Uterus (tissue), 3 donors: ENCODE measurements at regions not wholly inside any gene's neighbourhood (a gene's known extent, or its start where the extent isn't known, plus 50 kb on each side); places are given as distances from the start of the nearest gene placed in this dataset.

ENCODE experiments used
- DNase-seq, 2 donors: peaks; one replicate each; pipeline ENCODE4 v3.0.0-alpha.2; 2019 to 2020
- H3K27ac ChIP-seq, 2 donors: fragments of 200-600 bp; sonication (generic); 1 replicate in 1 of 2; 2 replicates in 1 of 2; pipeline ENCODE4 v1.5.1; 2016 to 2018
- H3K27me3 ChIP-seq, 2 donors: fragments of 200-600 bp; sonication (generic); one replicate each; pipeline ENCODE4 v1.5.1; 2018 to 2019; ENCODE audit warnings: control low read depth in 1 of 2
- H3K36me3 ChIP-seq, 2 donors: fragments of 200-600 bp; sonication (generic); one replicate each; pipeline ENCODE4 v1.5.1; 2019; ENCODE audit warnings: control low read depth in 1 of 2
- H3K4me1 ChIP-seq, 2 donors: fragments of 200-600 bp; sonication (generic); one replicate each; pipeline ENCODE4 v1.5.1; 2018 to 2019; ENCODE audit warnings: control low read depth in 1 of 2
- H3K4me3 ChIP-seq, 2 donors: fragments of 200-600 bp; sonication (generic); 1 replicate in 1 of 2; 2 replicates in 1 of 2; pipeline ENCODE4 v1.5.1; 2018 to 2019; ENCODE audit warnings: mild to moderate bottlenecking in 1 of 2
- H3K9me3 ChIP-seq, 2 donors: fragments of 200-600 bp; sonication (generic); one replicate each; pipeline ENCODE4 v1.5.1; 2019; ENCODE audit warnings: control low read depth in 1 of 2
- POLR2A ChIP-seq, 2 donors: fragments of 450-650 bp; IDR thresholded peaks; one replicate each; pipeline ENCODE4 v1.6.1; 2016; ENCODE audit warnings: antibody characterized with exemption in 2 of 2, mild to moderate bottlenecking in 1 of 2, moderate library complexity in 1 of 2
- intact Hi-C: fragments of 100-400 bp; cut with DNase I; formaldehyde crosslinking; loops from one replicate; pipeline ENCODE4 v1.15.1; 2023; ENCODE audit warnings: low total_unique reads
- TF ChIP-seq, protein P1 (sequence below), 4 experiments: fragments of 200-600 bp in 2 of 4; fragments of 450-650 bp in 2 of 4; sonication (generic) in 2 of 4; IDR thresholded peaks; one replicate each; pipeline ENCODE4 v1.5.1; 2016 to 2019; ENCODE audit warnings: antibody characterized with exemption in 4 of 4, mild to moderate bottlenecking in 2 of 4, moderate library complexity in 1 of 4
- donor health status: DM: yes; HTN: yes; CAD: no.

GRCh38 chr7:124674451-124674850 is 91.1 kb downstream of the GPR37 start:
- no peak for DNase-seq
- no peaks in the 10 kb centered on the region for H3K36me3 ChIP-seq
- intact Hi-C loops = no loop called here
- H3K27ac ChIP-seq = no peak overlapping the region
- H3K4me3 ChIP-seq = no peak overlapping the region
- TF ChIP-seq, protein P1, sequence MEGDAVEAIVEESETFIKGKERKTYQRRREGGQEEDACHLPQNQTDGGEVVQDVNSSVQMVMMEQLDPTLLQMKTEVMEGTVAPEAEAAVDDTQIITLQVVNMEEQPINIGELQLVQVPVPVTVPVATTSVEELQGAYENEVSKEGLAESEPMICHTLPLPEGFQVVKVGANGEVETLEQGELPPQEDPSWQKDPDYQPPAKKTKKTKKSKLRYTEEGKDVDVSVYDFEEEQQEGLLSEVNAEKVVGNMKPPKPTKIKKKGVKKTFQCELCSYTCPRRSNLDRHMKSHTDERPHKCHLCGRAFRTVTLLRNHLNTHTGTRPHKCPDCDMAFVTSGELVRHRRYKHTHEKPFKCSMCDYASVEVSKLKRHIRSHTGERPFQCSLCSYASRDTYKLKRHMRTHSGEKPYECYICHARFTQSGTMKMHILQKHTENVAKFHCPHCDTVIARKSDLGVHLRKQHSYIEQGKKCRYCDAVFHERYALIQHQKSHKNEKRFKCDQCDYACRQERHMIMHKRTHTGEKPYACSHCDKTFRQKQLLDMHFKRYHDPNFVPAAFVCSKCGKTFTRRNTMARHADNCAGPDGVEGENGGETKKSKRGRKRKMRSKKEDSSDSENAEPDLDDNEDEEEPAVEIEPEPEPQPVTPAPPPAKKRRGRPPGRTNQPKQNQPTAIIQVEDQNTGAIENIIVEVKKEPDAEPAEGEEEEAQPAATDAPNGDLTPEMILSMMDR (IDR thresholded peaks at IDR 0.05) = no peak
- TF ChIP-seq POLR2A (IDR thresholded peaks at IDR 0.05) = no peak
- no peaks in the 10 kb centered on the region for H3K9me3 ChIP-seq
- no peaks in the 10 kb centered on the region for H3K4me1 ChIP-seq
- no peaks in the 10 kb centered on the region for H3K27me3 ChIP-seq

DNA sequence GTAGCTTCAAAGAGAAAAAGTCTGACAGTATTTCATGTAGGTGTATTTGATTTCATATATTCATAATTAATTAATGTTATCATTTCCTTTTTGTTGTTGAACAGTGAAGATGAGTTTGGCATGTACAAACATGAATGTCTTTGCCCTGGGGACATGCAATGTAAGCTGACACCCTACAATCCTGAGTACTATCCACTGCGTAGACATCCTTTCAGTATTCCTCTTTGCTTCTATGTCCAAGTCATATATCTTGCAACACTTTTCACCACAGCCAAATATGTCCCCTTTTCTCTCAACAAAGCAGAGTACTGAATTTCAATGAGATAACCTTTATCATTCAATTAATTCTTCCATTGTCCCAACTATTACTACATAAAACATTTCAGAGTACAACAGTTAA is 93.6 kb downstream of the GPR37 start:
- TF ChIP-seq, protein P1 (IDR thresholded peaks at IDR 0.05) = no peak
- no peak for TF ChIP-seq POLR2A (IDR thresholded peaks at IDR 0.05)
- Histone ChIP-seq H3K27me3 (no peaks in the 10 kb centered on the region), H3K4me1 (no peaks in the 10 kb centered on the region), H3K9me3 (no peaks in the 10 kb centered on the region), H3K4me3 (no peak overlapping the region), H3K36me3 (no peaks in the 10 kb centered on the region), H3K27ac (no peak overlapping the region)
- intact Hi-C loops = no loop called here
- DNase-seq = no peak

DNA sequence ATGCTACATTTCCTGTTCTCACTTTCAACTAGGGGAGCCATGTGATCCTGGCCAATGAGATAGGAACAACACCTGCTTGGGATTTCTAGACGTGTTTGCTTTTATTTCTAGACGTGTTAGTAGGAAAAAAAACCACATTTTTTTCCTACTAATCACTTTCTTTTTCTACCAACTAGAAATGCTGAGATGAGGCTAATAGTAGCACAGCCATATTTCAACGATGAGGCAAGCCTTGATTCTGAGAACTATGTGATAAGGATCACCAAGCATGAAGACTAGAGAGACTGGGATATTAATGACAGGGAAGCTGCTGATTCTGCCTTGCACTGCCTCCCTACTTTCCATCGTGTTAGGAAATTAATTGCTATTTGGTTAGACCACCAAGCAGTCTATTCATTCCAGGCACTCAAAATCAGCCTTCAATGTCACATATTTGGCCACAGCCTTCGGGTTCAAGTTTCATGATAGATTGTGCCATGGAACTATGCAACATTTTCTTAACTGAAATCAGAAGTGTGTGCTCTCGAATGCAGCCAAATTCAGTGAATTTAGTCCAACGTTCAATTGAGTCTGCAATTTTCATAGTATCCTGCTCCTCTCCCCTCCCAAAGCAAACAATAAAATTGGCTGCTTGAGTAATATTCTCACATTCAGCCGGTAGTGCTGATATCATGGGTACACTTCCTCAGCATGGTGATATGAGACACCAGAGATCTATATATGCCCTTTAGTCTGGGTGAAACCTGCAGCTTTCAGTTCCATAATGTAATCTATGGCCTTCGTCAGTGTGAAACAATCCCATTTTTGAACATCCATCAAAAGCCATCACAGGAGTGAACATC is 98.1 kb downstream of the GPR37 start:
- no peak for DNase-seq
- no peaks in the 10 kb centered on the region for H3K27me3 ChIP-seq
- no peak overlapping the region for H3K27ac ChIP-seq
- no peak overlapping the region for H3K4me3 ChIP-seq
- H3K36me3 ChIP-seq = no peaks in the 10 kb centered on the region
- no peaks in the 10 kb centered on the region for H3K4me1 ChIP-seq
- TF ChIP-seq, protein P1 (IDR thresholded peaks at IDR 0.05) = no peak
- no peak for TF ChIP-seq POLR2A (IDR thresholded peaks at IDR 0.05)
- intact Hi-C loops = no loop called here
- H3K9me3 ChIP-seq = no peaks in the 10 kb centered on the region

GRCh38 chr7:124662937-124663336 is 102.7 kb downstream of the GPR37 start:
- H3K36me3 ChIP-seq = no peaks in the 10 kb centered on the region
- H3K4me1 ChIP-seq = no peaks in the 10 kb centered on the region
- intact Hi-C loops = no loop called here
- H3K4me3 ChIP-seq = no peak overlapping the region
- no peak for DNase-seq
- no peaks in the 10 kb centered on the region for H3K9me3 ChIP-seq
- no peaks in the 10 kb centered on the region for H3K27me3 ChIP-seq
- no peak overlapping the region for H3K27ac ChIP-seq
- TF ChIP-seq POLR2A (IDR thresholded peaks at IDR 0.05) = no peak
- TF ChIP-seq, protein P1 (IDR thresholded peaks at IDR 0.05) = no peak

DNA sequence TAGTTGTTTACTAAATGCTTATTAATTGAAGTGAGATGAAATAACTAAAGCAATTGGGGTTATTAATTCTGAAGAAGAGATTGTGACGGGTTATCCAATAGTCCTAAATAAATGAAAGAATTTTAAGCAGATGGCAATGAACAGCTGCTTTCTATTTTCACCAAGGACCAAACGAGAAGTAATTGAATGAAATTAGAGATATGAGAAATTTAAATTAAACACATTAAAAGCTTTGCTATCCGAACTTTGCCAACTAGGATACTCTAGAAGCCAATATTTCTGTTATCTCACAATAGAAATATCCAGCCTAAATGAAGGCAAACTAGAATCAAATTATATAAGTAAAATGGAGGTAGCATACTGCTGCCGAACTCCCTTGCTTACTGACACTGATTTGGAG is 103.2 kb downstream of the GPR37 start:
- intact Hi-C loops = no loop called here
- H3K4me3 ChIP-seq = no peak overlapping the region
- DNase-seq = no peak

More for the DNA sequence above, 103.2 kb downstream of the GPR37 start:
- Histone ChIP-seq H3K27me3 (no peaks in the 10 kb centered on the region), H3K9me3 (no peaks in the 10 kb centered on the region), H3K36me3 (no peaks in the 10 kb centered on the region), H3K27ac (no peak overlapping the region), H3K4me1 (no peaks in the 10 kb centered on the region)
- TF ChIP-seq, protein P1 (IDR thresholded peaks at IDR 0.05) = no peak
- TF ChIP-seq POLR2A (IDR thresholded peaks at IDR 0.05) = no peak
